ENCODE measurements at regions not wholly inside any gene's neighbourhood (a gene's known extent, or its start where the extent isn't known, plus 50 kb on each side); places are given as distances from the start of the nearest gene placed in this dataset.

GRCh38 chr1:183735069-183735860 lies 69.7 kb upstream of the RGL1 start:
- ATAC-seq (no peak), DNase-seq (no peak)
- Histone ChIP-seq H3K9me3 (ENCODE audit: control insufficient read depth, insufficient read depth, low read length) (no peaks in the 10 kb centered on the region), H3K4me3 (ENCODE audit: low read length) (no peak overlapping the region), H3K27me3 (ENCODE audit: control insufficient read depth, insufficient read depth, low read length) (no peaks in the 10 kb centered on the region), H3K36me3 (ENCODE audit: control insufficient read depth, insufficient read depth, low read length) (no peaks in the 10 kb centered on the region), H3K4me1 (ENCODE audit: control insufficient read depth, insufficient read depth, low read length) (no peaks in the 10 kb centered on the region), H3K27ac (ENCODE audit: low read length) (no peak overlapping the region)
- H3K4me3 Mint-ChIP-seq = no peak overlapping the region
- no peaks in the 10 kb centered on the region for H3K4me1 Mint-ChIP-seq
- H3K27me3 Mint-ChIP-seq (ENCODE audit: low read depth in 2 of 2) = peaks cover 17 to 42% of the 10 kb centered on the region in 2 donors
- intact Hi-C loops (cut with micrococcal nuclease) = no loop called here
- H3K9me3 Mint-ChIP-seq = no peaks in the 10 kb centered on the region
- no peak for TF ChIP-seq CTCF (IDR thresholded peaks at IDR 0.05)
- H3K27ac Mint-ChIP-seq = no peak overlapping the region
- H3K36me3 Mint-ChIP-seq = no peaks in the 10 kb centered on the region
- 79% methylated on average over 1 of the region's 1 CpG for WGBS (ENCODE audit: insufficient coverage)

- Histone ChIP-seq H3K4me3 (ENCODE audit: low read length) (no peak overlapping the region), H3K27me3 (ENCODE audit: control insufficient read depth, insufficient read depth, low read length) (no peaks in the 10 kb centered on the region), H3K4me1 (ENCODE audit: control insufficient read depth, insufficient read depth, low read length) (no peaks in the 10 kb centered on the region), H3K27ac (ENCODE audit: low read length) (no peak overlapping the region), H3K36me3 (ENCODE audit: control insufficient read depth, insufficient read depth, low read length) (no peaks in the 10 kb centered on the region), H3K9me3 (ENCODE audit: control insufficient read depth, insufficient read depth, low read length) (no peaks in the 10 kb centered on the region)
- DNase-seq (no peak), ATAC-seq (no peak)
- 87% methylated on average over 4 of the region's 5 CpGs for WGBS (ENCODE audit: insufficient coverage)
- H3K27me3 Mint-ChIP-seq (ENCODE audit: low read depth in 2 of 2) = peaks cover 21 to 45% of the 10 kb centered on the region in 2 donors
- TF ChIP-seq CTCF (IDR thresholded peaks at IDR 0.05) = no peak
- no peaks in the 10 kb centered on the region for H3K4me1 Mint-ChIP-seq
- H3K36me3 Mint-ChIP-seq = no peaks in the 10 kb centered on the region
- H3K27ac Mint-ChIP-seq = no peak overlapping the region
- H3K4me3 Mint-ChIP-seq = no peak overlapping the region
- intact Hi-C loops (cut with micrococcal nuclease) = no loop called here
- no peaks in the 10 kb centered on the region for H3K9me3 Mint-ChIP-seq
These were observed 70.3 kb upstream of the RGL1 start for GRCh38 chr1:183734543-183735036.

- Histone ChIP-seq H3K27ac (ENCODE audit: low read length) (no peak overlapping the region), H3K4me3 (ENCODE audit: low read length) (no peak overlapping the region), H3K27me3 (ENCODE audit: control insufficient read depth, insufficient read depth, low read length) (no peaks in the 10 kb centered on the region), H3K9me3 (ENCODE audit: control insufficient read depth, insufficient read depth, low read length) (no peaks in the 10 kb centered on the region), H3K36me3 (ENCODE audit: control insufficient read depth, insufficient read depth, low read length) (no peaks in the 10 kb centered on the region), H3K4me1 (ENCODE audit: control insufficient read depth, insufficient read depth, low read length) (no peaks in the 10 kb centered on the region)
- 94% methylated on average over 2 of the region's 2 CpGs for WGBS (ENCODE audit: insufficient coverage)
- Mint-ChIP-seq H3K4me3 (no peak overlapping the region), H3K27me3 (ENCODE audit: low read depth in 2 of 2) (peaks cover 20 to 45% of the 10 kb centered on the region in 2 donors), H3K36me3 (no peaks in the 10 kb centered on the region), H3K9me3 (no peaks in the 10 kb centered on the region), H3K4me1 (no peaks in the 10 kb centered on the region), H3K27ac (no peak overlapping the region)
- no peak for DNase-seq
- no peak for TF ChIP-seq CTCF (IDR thresholded peaks at IDR 0.05)
- intact Hi-C loops (cut with micrococcal nuclease) = no loop called here
- no peak for ATAC-seq
These were observed 71.2 kb upstream of the RGL1 start for GRCh38 chr1:183733715-183734114.

All from natural killer cell (primary cell).